ENCODE measurements at regions not wholly inside any gene's neighbourhood (a gene's known extent, or its start where the extent isn't known, plus 50 kb on each side); places are given as distances from the start of the nearest gene placed in this dataset.

- TF ChIP-seq CTCF (IDR thresholded peaks at IDR 0.05; ENCODE audit: low read depth, low read length, missing control alignments): no peak
- no peak for DNase-seq (ENCODE audit: extremely low read depth, low read depth)
- H3K4me3 ChIP-seq (replicated peaks; ENCODE audit: low read depth, low read length): no peak overlapping the region
These were observed 880.3 kb upstream of the GBE1 start for GRCh38 chr3:82641701-82642100.

GRCh38 chr3:82640254-82640653 lies 878.8 kb upstream of the GBE1 start:
- no peak for TF ChIP-seq CTCF (IDR thresholded peaks at IDR 0.05; ENCODE audit: low read depth, low read length, missing control alignments)
- DNase-seq (ENCODE audit: extremely low read depth, low read depth): no peak
- H3K4me3 ChIP-seq (replicated peaks; ENCODE audit: low read depth, low read length): no peak overlapping the region

GRCh38 chr3:82637574-82637973 lies 876.1 kb upstream of the GBE1 start:
- DNase-seq (ENCODE audit: extremely low read depth, low read depth): no peak
- no peak overlapping the region for H3K4me3 ChIP-seq (replicated peaks; ENCODE audit: low read depth, low read length)
- TF ChIP-seq CTCF (IDR thresholded peaks at IDR 0.05; ENCODE audit: low read depth, low read length, missing control alignments): no peak

- TF ChIP-seq CTCF (IDR thresholded peaks at IDR 0.05; ENCODE audit: low read depth, low read length, missing control alignments): no peak
- DNase-seq (ENCODE audit: extremely low read depth, low read depth): no peak
- no peak overlapping the region for H3K4me3 ChIP-seq (replicated peaks; ENCODE audit: low read depth, low read length)
These were observed 874.7 kb upstream of the GBE1 start for GRCh38 chr3:82636177-82636576.

GRCh38 chr3:82633319-82633718 lies 871.9 kb upstream of the GBE1 start:
- DNase-seq (ENCODE audit: extremely low read depth, low read depth): no peak
- TF ChIP-seq CTCF (IDR thresholded peaks at IDR 0.05; ENCODE audit: low read depth, low read length, missing control alignments): no peak
- H3K4me3 ChIP-seq (replicated peaks; ENCODE audit: low read depth, low read length): no peak overlapping the region

GRCh38 chr3:82629937-82630336 lies 868.5 kb upstream of the GBE1 start:
- DNase-seq (ENCODE audit: extremely low read depth, low read depth): no peak
- no peak overlapping the region for H3K4me3 ChIP-seq (replicated peaks; ENCODE audit: low read depth, low read length)
- TF ChIP-seq CTCF (IDR thresholded peaks at IDR 0.05; ENCODE audit: low read depth, low read length, missing control alignments): no peak

- DNase-seq (ENCODE audit: extremely low read depth, low read depth): no peak
- H3K4me3 ChIP-seq (replicated peaks; ENCODE audit: low read depth, low read length): no peak overlapping the region
- TF ChIP-seq CTCF (IDR thresholded peaks at IDR 0.05; ENCODE audit: low read depth, low read length, missing control alignments): no peak
These were observed 867.1 kb upstream of the GBE1 start for GRCh38 chr3:82628385-82629014.

All from HFF-Myc (cell line).